ENCODE measurements at regions not wholly inside any gene's neighbourhood (a gene's known extent, or its start where the extent isn't known, plus 50 kb on each side); places are given as distances from the start of the nearest gene placed in this dataset.
A peak's percentile ranks its signal among the peaks of the same experiment; 100 is the strongest.

DNA sequence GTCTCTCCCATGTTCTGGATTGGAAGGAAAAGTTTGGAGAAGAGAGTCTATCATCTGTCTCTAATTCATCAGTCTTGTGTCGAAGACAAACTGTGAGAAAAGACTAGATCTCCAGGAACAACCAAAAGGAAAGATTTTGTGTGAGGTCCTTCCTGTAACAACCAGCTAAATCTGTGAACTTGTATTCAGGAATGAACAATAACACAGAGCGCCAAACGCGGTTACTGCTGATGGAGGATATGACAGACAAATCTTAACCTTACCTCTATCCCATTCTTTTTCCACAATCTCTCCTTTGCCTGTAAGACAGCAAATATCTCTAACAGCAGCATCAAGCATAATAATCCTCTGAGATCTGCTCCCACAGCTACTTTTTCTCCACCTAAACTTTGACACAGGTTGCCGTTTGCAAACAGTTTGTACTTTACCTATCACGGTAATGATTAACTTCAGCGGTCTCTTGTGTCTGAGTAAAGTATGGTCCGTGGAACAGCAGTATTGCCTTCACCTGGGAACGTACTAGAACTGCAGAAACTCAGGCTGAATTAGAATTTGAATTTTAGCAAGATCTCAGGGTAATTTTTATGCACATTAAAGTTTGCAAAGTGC is 387.6 kb downstream of the ELAVL2 start:
- no peak for DNase-seq

DNA sequence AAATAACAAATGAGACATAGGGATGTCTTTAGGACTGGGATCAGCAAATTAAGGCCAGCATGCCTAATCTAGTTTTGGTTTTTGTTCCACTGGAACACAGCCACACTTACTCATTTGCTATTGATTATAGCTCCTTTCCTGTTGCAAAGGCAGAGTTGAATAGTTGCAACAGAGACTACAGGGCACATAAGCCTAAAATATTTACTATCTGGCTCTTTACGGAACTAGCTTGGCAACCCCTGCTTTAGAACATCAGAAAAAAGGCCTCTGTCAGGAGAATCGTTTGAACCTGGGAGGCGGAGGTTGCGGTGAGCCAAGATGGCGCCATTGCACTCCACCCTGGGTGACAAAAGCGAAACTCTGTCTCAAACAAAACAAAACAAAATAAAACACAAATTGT is 384.8 kb downstream of the ELAVL2 start:
- DNase-seq: no peak

DNA sequence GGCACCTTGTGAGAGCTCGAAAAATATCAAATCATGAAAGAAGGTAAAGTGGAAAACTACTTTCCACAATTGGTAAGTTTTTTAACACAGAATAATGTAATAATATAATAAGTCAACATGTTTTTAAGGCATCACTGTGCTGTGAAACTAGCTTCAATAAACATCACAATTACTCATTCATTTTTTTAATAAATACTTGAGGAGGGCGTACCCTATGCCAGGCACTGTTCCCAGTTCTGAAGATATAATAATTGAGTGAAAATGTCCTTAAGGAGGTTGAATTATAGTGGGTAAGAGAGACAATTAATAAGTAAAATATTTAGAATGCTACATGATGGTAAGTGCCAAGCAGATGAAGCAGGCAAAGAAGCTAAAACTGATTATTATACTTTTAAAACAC is 381.4 kb downstream of the ELAVL2 start:
- no peak for DNase-seq

- peak in 1 of 3 donors; percentile 10 for DNase-seq
Measured at GRCh38 chr9:23447166-23447565, 378.9 kb downstream of the ELAVL2 start.

DNA sequence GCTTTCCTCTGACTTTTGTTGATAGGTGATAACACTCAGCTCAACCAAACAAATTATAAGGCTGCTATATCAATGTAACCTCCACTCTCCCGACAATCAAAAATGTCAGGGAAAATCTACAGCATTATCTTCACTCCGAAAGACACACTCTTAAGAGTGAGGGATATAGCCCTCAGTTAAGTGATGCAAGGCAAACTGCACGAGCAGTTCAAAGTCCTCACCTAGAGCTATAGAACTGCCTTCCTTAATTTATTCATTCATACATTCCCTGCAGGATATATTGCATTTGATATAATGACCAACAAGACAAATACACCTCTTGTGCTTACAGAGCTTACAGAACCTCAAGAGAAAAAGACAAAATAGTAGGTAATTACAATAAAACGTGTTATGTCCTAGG is 378.1 kb downstream of the ELAVL2 start:
- no peak for DNase-seq

DNA sequence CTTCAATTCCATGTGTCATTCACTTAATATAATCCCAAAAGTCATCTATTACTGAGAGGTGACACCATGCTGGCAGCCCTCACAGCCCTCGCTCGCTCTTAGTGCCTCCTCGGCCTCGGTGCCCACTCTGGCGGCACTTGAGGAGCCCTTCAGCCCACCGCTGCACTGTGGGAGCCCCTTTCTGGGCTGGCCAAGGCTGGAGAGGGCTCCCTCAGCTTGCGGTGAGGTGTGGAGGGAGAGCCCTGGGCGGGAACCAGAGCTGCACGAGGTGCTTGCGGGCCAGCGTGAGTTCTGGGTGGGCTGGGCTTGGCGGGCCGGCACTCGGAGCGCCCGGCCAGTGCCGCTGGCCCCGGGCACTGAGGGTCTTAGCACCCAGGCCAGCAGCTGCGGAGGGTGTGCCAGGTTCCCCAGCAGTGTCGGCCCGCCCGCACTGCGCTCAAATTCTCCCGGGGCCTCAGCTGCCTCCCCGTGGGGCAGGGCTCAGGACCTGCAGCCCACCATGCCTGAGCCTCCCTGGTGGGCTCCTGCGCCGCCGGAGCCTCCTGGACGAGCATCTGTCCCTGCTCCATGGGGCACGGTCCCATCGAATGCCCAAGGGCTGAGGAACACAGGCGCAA is 374.1 kb downstream of the ELAVL2 start:
- no peak for DNase-seq

GRCh38 chr9:23464275-23464674 is 361.8 kb downstream of the ELAVL2 start:
- no peak for DNase-seq

GRCh38 chr9:23467276-23467675 is 358.8 kb downstream of the ELAVL2 start:
- DNase-seq: no peak

DNA sequence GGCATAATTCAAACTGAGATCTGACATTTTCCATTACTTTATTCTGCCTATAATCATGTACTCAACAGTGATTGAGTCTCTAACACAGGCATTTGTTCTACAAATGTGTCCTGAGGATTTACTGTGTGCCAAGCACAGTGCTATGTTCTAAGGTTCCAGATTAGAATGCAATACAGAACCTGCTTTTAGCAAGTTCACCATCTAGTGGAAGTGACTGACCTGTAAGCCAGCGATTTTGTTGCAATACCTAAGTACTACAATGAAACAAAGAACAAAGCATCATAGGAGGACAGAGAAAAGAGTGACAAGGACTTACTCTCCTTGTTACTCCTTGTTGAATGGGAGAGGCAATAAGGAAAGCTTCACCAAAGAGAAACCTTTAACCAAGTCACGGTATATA is 348.1 kb downstream of the ELAVL2 start:
- no peak for DNase-seq

GRCh38 chr9:23483566-23483965 is 342.5 kb downstream of the ELAVL2 start:
- DNase-seq: no peak

- peak; percentile 33 to 66 (median 43) for DNase-seq
Measured at GRCh38 chr9:23492126-23493002, 333.7 kb downstream of the ELAVL2 start.

- no peak for DNase-seq
Measured at GRCh38 chr9:23493219-23493618, 332.8 kb downstream of the ELAVL2 start.

DNA sequence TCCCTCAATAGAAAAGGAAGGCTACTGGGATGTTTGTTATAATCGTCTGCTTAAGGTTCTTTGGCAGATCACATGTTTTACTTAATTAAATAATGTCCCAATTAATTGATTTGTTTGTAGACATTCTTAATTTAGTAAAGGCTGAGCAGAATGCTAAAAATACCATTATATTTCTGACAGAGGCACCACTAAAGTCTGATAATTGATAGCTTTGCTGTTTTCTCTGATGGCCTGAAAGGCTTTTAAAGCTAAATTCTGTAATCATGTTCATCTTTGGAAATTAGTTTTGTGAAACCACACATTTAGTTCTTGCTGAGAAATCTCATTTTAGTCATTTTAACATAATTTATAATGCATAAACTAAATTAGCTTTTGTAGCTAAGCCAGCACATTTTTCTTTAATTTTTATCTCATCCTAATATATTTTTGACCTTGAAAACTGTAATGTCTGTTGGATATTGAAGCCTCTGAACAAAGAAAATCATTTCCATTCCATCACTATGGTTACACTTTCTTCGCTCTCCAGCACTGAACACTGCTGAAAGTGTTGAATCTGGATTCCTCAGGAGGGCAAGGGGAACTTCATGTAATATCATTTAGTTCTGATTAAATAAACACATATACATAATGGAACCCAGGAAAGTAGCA is 329.4 kb downstream of the ELAVL2 start:
- DNase-seq: no peak

DNA sequence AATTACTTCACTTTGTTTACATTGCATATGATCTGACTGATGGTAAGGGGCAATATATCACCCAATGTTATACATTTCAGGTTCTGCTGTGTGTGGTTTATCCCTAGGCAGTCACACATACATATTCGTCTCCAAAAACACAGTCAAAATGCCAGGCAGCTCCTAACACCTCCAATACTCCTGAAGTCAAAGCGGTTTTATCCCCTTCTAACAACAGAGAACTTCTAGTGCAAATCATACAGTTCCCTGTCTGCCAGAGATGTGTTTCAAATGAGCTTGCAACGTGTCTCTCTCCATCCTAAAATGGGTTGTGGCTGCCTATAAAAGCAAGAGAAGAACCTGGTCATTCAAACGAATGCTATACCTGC is 328.9 kb downstream of the ELAVL2 start:
- DNase-seq: no peak

DNA sequence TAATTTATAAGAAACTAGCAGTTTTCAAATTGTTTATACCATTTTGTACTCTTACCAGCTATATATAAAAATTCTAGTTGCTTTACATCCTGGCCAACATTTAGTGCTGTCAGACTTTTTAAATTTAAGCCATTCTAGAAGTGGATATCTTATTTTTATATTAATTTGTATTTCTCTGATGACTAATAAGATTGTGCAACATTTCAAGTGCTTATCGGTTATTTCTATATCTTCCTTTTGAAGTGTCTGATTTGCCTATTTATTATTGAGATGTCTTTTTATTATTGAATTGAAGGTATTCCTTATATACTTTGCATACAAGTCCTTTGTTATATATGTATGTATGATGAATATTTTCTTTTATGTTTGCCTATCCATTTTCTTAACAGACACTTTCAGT is 324.0 kb downstream of the ELAVL2 start:
- DNase-seq: no peak

DNA sequence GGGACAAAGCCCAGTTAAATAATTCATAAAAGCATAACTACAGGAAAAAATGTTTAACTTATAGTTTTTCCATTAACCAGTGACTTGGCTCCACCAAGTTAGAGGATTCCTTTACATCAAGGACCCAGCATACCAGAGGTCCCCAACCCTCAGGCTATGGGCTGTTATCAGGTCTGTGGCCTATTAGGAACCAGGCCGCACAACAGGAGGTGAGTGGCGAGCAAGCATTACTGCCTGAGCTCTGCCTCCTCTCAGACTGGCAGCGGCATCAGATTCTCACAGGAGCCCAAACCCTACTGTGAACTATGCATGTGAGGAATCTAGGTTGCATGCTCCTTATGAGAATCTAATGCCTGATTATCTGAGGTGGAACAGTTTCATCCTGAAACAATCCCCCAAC is 303.1 kb downstream of the ELAVL2 start:
- DNase-seq: no peak

DNA sequence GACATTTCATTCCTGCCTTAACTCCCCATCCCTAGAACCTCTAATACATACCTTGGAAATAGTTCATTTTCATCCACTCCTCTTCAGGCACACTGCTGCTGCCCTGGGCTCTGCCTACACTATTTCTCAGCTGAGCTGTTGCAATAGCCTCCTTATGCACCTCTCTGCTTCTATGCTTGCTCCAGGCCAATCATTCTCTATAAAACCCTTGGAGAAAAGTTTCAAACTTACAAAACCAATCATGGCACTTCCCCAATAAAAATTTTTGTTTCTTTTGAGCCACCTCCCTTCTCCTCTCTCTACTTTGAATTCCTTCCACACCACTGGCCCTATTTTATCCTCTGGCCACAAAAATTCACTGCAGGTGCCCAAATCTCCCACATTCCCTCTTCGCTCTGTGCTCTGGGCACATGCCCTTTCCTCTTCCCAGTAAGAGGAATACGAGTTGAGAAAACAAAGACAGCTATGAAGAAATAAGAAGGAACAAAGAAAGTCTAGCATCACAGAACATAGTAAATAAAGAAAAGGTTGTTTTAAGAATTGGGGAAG is 301.4 kb downstream of the ELAVL2 start:
- no peak for DNase-seq

- no peak for DNase-seq
Measured at GRCh38 chr9:23526806-23527205, 299.2 kb downstream of the ELAVL2 start.

GRCh38 chr9:23532282-23532681 is 293.8 kb downstream of the ELAVL2 start:
- no peak for DNase-seq

GRCh38 chr9:23537192-23538066 is 288.6 kb downstream of the ELAVL2 start:
- DNase-seq: peak in 1 of 3 donors; percentile 68

DNA sequence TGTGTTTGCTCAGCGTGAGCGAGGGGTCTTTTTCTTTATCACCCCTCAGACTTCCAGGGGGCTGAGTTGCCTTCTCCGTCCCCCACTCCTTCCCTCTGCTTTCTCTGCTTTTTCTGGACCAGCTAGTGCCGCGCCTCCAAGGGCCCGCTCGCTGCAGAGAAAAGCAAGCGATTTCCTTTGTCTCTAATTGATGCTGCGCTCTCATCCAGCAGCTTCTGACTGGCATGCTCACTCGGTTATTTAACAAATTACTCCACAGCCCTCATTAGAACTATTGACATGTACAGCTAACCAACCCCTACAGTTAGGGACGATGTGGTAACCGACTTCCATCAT is 288.0 kb downstream of the ELAVL2 start:
- DNase-seq: peak in 1 of 3 donors; percentile 62
